ENCODE measurements at regions not wholly inside any gene's neighbourhood (a gene's known extent, or its start where the extent isn't known, plus 50 kb on each side); places are given as distances from the start of the nearest gene placed in this dataset.
"Not testable (repeated sequence)": the region's sequence is repeated elsewhere in the genome, so short reads cannot be mapped to it uniquely, and the experiment has no call there.

DNA sequence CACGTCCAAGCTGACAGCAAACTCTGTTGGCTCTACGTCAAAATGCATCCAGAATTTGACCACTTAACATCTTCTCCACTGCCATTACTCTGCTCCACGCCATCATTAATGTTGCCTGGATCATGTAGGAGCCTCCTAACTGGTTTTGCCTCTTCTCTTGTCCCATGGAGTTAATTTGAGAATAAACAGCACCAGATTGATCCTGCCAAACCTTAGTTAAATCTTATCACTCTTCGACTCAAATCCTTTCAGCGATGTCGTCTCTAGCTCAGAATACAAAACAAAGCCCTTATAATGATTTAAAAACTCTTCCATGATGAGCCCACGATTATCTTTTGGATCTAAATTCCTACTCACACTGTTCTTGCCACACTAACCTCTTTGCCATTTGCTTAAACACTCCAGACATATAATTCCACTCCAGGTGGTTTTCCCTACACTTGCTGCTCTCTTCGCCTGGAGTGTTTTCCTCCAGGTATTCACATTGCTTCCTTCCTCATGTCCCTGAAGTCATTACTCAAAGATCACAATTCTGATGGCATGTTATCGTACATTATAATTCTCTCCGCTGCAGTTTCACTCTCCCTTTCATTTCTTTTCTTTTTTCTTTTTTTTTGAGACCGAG lies 90.7 kb upstream of the KCNK2 start:
- DNase-seq: no peak

- no peak for DNase-seq
Observed at GRCh38 chr1:214993419-214993818, 89.1 kb upstream of the KCNK2 start.

GRCh38 chr1:214997685-214998084 lies 84.9 kb upstream of the KCNK2 start:
- DNase-seq: no peak

DNA sequence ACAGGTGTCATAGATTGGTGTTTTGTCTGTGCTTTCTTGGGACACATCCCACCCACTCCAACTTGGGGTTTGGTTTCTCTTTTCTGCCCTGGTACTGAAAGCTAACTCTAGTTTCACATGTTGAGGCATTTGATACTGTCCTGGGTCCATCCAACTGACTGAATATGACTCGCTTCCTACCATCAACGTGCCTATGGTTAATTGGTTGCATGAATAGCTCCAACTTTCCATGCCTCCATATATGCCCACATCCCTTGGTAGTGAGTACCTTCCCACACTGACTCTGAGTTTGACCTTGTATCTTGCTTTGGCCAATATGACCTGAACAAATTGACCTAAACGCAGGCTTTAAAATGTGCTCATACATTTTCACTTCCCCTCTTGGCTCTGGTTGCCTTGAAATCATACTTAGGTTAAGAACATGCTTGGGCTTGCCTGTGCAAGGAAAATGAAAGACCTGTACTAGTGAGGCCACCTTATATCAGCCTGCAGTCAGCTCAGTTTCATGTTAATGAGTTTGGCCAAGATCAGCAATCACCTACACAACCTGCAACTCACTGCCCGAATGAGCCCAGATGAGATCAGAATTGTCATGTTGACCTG lies 81.0 kb upstream of the KCNK2 start:
- no peak for DNase-seq

DNA sequence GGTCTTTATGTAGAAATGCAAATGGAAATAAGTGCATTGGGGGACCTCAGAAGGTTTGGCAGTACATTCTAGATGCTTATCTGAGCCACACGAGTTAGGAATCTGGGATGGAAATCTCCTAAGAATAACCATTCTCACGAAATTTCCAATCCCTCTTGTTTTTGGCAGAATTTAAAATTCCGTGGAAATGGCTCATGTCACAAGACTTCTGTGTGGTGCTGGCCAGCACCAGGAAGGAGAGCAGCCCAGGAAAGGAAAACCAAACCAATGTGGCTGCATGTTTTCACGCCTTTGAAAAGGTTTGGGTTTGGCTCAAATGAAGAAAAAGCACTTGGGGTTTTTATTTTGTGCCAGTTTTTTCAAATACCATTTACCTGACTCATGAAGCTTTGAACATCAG lies 80.1 kb upstream of the KCNK2 start:
- no peak for DNase-seq

- no peak for DNase-seq
Observed at GRCh38 chr1:215003686-215004085, 78.9 kb upstream of the KCNK2 start.

DNA sequence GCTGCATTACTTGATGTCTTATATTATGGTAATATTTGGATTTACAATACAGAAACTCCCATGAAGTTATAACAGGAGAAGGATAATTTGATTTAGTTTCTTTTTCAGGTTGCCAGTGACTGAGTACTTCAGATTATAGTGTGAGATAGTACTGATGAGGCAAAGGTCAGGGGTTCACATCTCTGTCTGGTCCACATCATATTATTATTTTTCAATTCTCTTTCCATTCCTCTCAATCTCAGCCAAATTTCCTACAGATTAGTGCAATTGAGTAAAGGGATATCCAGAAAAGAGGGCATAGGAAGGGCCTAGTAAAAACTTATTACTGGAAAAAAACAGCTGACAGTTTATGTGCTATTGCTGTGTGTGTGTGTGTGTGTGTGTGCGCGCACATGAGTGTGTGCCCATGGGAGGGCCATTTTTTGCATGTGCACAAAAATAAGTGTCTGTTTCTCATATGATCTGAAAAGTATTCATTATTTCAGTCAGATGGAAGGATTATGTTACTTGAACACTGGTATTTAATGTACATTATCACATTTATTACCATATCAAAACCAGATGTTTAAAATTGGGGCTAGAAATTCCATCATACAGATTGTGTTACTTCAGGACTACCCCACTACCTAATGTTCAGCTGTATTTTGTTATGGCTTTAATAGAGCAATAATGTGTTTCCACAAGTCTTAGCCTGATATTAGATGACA lies 78.3 kb upstream of the KCNK2 start:
- DNase-seq: no peak

GRCh38 chr1:215005078-215005477 lies 77.5 kb upstream of the KCNK2 start:
- no peak for DNase-seq

GRCh38 chr1:215005656-215006345 lies 76.7 kb upstream of the KCNK2 start:
- DNase-seq: no peak

GRCh38 chr1:215007880-215008279 lies 74.7 kb upstream of the KCNK2 start:
- DNase-seq: no peak

GRCh38 chr1:215018555-215018954 lies 64.0 kb upstream of the KCNK2 start:
- DNase-seq: no peak

GRCh38 chr1:215022204-215022603 lies 60.3 kb upstream of the KCNK2 start:
- no peak for DNase-seq

DNA sequence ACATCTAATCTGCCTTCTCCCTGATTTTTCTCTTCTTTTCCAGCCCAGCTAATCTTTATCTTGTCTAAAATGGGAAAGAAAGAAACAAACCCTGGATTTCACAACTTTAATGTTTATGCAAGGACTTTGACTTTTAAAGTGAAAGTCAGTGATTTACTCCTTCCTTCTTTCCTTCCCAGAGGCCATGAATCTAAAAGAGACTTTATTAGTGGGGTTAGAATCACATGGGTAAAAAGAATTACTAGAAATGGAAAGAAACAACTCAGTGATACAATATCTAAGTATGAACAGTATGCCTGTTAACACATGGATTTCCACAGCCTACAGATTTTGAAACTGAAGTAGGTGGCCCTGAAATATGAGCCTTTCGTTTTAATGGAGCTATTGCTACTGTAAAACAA lies 59.8 kb upstream of the KCNK2 start:
- no peak for DNase-seq

- DNase-seq: no peak
Observed at GRCh38 chr1:215023155-215023832, 59.2 kb upstream of the KCNK2 start.

GRCh38 chr1:215028954-215029353 lies 53.6 kb upstream of the KCNK2 start:
- no peak for DNase-seq

- not testable (repeated sequence) for DNase-seq
Observed at GRCh38 chr1:215030581-215030980, 52.0 kb upstream of the KCNK2 start.

DNA sequence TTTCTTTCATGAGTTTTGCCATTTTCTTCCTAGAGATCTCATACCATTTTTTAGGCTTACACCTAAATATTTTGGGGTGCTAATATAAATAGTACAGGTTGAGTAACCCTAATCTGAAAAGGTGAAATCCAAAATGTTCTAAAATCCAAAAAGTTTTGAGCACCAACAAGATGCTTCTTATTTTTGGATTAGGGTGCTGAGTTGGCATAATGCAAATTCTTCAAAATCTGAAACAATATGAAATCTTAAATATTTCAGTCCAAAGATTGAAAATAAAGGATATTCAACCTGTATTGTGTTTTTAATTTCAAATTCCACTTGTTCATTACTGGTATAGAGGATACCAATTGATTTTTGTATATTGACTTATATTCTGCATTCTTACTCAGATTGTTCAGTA lies 51.1 kb upstream of the KCNK2 start:
- no peak for DNase-seq

All from activated naive CD4-positive, alpha-beta T cell treated with anti-CD3 and anti-CD28 coated beads, Interleukin-2, amount 50 U/mL, for 16 hours (primary cell).